Gastroesophageal sphincter (tissue), 4 donors: ENCODE measurements at regions not wholly inside any gene's neighbourhood (a gene's known extent, or its start where the extent isn't known, plus 50 kb on each side); places are given as distances from the start of the nearest gene placed in this dataset.

ENCODE experiments used
- ATAC-seq: fragments of 150-250 bp; one replicate; pipeline ENCODE4 v1.9.1; 2016; ENCODE audit warnings: mild to moderate bottlenecking, moderate library complexity
- H3K27ac ChIP-seq, 4 donors: fragments of 200-600 bp; sonication (generic) in 3 of 4; 1 replicate in 3 of 4; 2 replicates in 1 of 4; pipeline ENCODE4 v1.5.1; 2016 to 2019
- H3K27me3 ChIP-seq: fragments of 200-600 bp; sonication (generic); one replicate; pipeline ENCODE4 v1.5.1; 2019
- H3K36me3 ChIP-seq, 2 donors: fragments of 200-600 bp; sonication (generic); one replicate each; pipeline ENCODE4 v1.5.1; 2019; ENCODE audit warnings: control low read depth in 1 of 2
- H3K4me1 ChIP-seq, 3 donors: fragments of 200-600 bp; sonication (generic); 1 replicate in 2 of 3; 2 replicates in 1 of 3; pipeline ENCODE4 v1.5.1; 2016 to 2019; ENCODE audit warnings: control low read depth in 2 of 3
- H3K4me3 ChIP-seq, 2 donors: fragments of 200-600 bp; sonication (generic); one replicate each; pipeline ENCODE4 v1.5.1; 2019; ENCODE audit warnings: mild to moderate bottlenecking in 1 of 2, moderate library complexity in 1 of 2
- H3K9me3 ChIP-seq, 3 donors: fragments of 200-600 bp; sonication (generic); one replicate each; pipeline ENCODE4 v1.5.1; 2017 to 2019; ENCODE audit warnings: control low read depth in 2 of 3
- EP300 ChIP-seq: sonication (generic); formaldehyde crosslinking; IDR thresholded peaks from one replicate; pipeline ENCODE4 v1.6.1; 2017; ENCODE audit warnings: antibody characterized with exemption, mild to moderate bottlenecking
- POLR2A ChIP-seq, 2 donors: fragments of 450-650 bp; IDR thresholded peaks; one replicate each; pipeline ENCODE4 v1.6.1; 2017; ENCODE audit warnings: antibody characterized with exemption in 2 of 2, mild to moderate bottlenecking in 2 of 2, moderate library complexity in 1 of 2
- POLR2AphosphoS5 ChIP-seq: sonication (generic); formaldehyde crosslinking; IDR thresholded peaks from one replicate; pipeline ENCODE4 v1.6.1; 2017; ENCODE audit warnings: antibody characterized with exemption
- WGBS, 2 donors: methylation state at CpG; one replicate each; pipeline ENCODE4 v1.1.5; 2018; ENCODE audit warnings: low coverage in 1 of 2; 5-methylcytosine and 5-hydroxymethylcytosine counted together
- TF ChIP-seq, protein P1 (sequence below), 4 experiments: fragments of 200-600 bp in 2 of 4; fragments of 450-650 bp in 2 of 4; sonication (generic) in 1 of 4; IDR thresholded peaks; one replicate each; pipeline ENCODE4 v1.5.1; 2017 to 2019; ENCODE audit warnings: antibody characterized with exemption in 4 of 4, mild to moderate bottlenecking in 2 of 4, moderate library complexity in 2 of 4

DNA sequence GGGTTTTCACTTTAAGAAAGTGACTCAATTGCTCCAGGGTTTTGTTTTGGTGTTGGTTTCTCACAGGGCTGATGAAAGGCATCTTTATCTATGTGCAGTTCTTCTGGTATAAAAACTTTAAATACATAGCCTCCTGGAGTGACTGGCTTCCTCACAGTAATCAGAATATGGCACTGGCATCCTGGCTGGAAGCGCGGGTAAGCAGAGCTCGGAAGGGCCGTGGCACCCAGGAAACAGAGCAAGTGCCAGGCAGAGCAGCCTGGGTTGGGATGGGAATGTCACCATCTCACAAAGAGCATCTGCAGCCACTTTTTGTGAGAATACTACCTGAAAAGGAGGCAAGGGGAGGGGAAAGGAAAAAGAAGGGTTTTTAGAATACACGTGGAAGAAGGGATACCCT is 534.7 kb downstream of the PLCL1 start:
- Histone ChIP-seq H3K4me1 (no peaks in the 10 kb centered on the region), H3K27me3 (peaks cover 4% of the 10 kb centered on the region), H3K27ac (no peak overlapping the region), H3K36me3 (no peaks in the 10 kb centered on the region), H3K4me3 (no peak overlapping the region), H3K9me3 (no peaks in the 10 kb centered on the region)
- no peak for ATAC-seq
- TF ChIP-seq EP300: no peak
- TF ChIP-seq POLR2AphosphoS5: no peak
- TF ChIP-seq POLR2A (IDR thresholded peaks at IDR 0.05): no peak
- TF ChIP-seq, protein P1, sequence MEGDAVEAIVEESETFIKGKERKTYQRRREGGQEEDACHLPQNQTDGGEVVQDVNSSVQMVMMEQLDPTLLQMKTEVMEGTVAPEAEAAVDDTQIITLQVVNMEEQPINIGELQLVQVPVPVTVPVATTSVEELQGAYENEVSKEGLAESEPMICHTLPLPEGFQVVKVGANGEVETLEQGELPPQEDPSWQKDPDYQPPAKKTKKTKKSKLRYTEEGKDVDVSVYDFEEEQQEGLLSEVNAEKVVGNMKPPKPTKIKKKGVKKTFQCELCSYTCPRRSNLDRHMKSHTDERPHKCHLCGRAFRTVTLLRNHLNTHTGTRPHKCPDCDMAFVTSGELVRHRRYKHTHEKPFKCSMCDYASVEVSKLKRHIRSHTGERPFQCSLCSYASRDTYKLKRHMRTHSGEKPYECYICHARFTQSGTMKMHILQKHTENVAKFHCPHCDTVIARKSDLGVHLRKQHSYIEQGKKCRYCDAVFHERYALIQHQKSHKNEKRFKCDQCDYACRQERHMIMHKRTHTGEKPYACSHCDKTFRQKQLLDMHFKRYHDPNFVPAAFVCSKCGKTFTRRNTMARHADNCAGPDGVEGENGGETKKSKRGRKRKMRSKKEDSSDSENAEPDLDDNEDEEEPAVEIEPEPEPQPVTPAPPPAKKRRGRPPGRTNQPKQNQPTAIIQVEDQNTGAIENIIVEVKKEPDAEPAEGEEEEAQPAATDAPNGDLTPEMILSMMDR (IDR thresholded peaks at IDR 0.05): no peak
- WGBS, 2 donors: 57 to 86% methylated on average over 1 of the region's 5 CpGs

DNA sequence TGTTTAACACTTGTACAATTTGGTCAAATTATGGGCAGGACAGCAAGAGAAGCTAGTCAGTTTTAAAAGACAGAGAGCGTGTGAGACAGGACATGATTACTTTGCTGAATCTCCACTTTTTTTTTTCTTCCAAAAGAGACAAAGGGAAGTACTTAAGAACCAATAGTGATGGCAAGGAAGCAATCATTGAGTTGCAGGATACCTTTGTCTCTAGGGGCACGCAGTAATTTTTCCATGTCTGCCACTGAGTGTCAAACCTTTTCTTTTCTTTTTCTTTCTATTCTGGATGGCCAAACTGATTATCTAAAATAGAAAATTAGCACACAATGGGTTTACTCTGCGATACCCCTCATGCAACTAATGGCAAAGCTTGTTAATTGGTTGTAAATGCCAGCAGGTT is 533.0 kb downstream of the PLCL1 start:
- TF ChIP-seq POLR2AphosphoS5: no peak
- TF ChIP-seq POLR2A (IDR thresholded peaks at IDR 0.05): no peak
- TF ChIP-seq, protein P1 (IDR thresholded peaks at IDR 0.05): no peak
- no peak for TF ChIP-seq EP300
- Histone ChIP-seq H3K9me3 (no peaks in the 10 kb centered on the region), H3K4me1 (no peaks in the 10 kb centered on the region), H3K36me3 (no peaks in the 10 kb centered on the region), H3K27me3 (peaks cover 4% of the 10 kb centered on the region), H3K4me3 (no peak overlapping the region), H3K27ac (no peak overlapping the region)
- no peak for ATAC-seq
- 58 to 80% methylated on average over 3 of the region's 3 CpGs for WGBS, 2 donors

DNA sequence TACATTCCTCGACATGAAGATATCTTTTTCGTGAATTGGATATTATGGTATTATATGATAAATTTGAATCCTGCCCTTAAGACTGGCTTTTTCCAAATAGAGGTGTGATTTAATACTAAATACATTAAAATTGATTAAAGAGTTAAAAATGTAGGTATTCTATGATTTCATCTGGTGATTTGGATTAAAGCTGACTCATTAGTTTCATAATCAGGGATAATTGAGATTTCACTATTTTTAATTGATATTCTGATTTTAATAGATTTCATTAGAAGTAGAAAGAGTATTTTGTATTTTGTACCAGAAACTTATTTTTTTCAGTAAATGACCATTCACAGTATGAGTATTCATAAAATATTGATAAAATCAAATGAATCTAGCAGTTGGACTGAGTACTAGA is 524.1 kb downstream of the PLCL1 start:
- no peaks in the 10 kb centered on the region for H3K36me3 ChIP-seq
- H3K27ac ChIP-seq: no peak overlapping the region
- 94 to 100% methylated on average over 2 of the region's 2 CpGs for WGBS, 2 donors
- H3K9me3 ChIP-seq: no peaks in the 10 kb centered on the region
- ATAC-seq: no peak
- TF ChIP-seq POLR2A (IDR thresholded peaks at IDR 0.05) (no peak), POLR2AphosphoS5 (no peak), EP300 (no peak)
- TF ChIP-seq, protein P1 (IDR thresholded peaks at IDR 0.05): no peak
- no peaks in the 10 kb centered on the region for H3K27me3 ChIP-seq
- no peak overlapping the region for H3K4me3 ChIP-seq
- no peaks in the 10 kb centered on the region for H3K4me1 ChIP-seq

DNA sequence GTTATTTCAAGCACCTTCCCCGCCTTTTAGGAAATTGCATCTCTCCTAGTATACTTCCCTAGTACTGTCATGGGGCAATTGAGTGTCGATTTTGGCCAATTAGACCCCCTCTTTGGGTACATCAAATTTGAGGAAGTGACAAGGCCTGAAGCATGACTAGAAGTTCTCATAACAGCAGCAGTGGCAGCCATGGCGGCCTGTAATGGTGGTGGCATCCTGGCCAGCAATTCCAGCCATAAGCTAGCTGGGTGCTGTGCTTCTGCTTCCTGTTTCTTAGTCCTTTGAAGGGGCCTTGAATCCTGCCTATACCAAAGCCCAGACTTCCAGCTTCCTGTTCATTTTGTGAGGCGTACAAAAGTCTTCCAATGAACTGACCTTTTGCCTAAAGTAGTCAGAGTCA is 523.1 kb downstream of the PLCL1 start:
- Histone ChIP-seq H3K4me3 (no peak overlapping the region), H3K9me3 (no peaks in the 10 kb centered on the region), H3K36me3 (no peaks in the 10 kb centered on the region), H3K27ac (no peak overlapping the region), H3K27me3 (no peaks in the 10 kb centered on the region), H3K4me1 (no peaks in the 10 kb centered on the region)
- TF ChIP-seq EP300 (no peak), POLR2A (IDR thresholded peaks at IDR 0.05) (no peak), POLR2AphosphoS5 (no peak)
- TF ChIP-seq, protein P1 (IDR thresholded peaks at IDR 0.05): no peak
- no peak for ATAC-seq
- whole genome bisulfite sequencing, 2 donors: 95 to 100% methylated on average over 1 to 4 of the region's 4 CpGs

DNA sequence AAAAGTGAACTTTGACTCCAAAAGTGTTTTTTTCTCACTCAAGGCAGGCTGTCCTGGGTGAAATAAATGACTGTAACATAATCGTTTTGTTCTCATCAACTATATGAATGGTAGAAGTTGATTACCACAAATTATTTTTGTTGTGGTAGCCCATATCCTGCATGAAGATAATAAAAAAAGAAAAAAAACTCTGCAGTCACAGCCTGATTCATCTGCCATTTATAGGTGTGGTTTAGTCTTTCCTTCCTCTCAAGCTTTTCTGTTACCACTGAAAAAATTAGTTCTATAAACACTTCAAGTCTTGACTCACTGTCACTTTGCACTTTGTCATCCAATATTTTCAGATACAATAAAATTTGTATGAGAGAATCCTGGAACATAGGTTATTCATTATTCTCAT is 522.0 kb downstream of the PLCL1 start:
- no peaks in the 10 kb centered on the region for H3K36me3 ChIP-seq
- H3K9me3 ChIP-seq: no peaks in the 10 kb centered on the region
- no peak overlapping the region for H3K4me3 ChIP-seq
- ATAC-seq: no peak
- H3K27ac ChIP-seq: no peak overlapping the region
- no peaks in the 10 kb centered on the region for H3K27me3 ChIP-seq
- 41 to 50% methylated on average over 1 of the region's 1 CpG for WGBS, 2 donors
- TF ChIP-seq POLR2AphosphoS5: no peak
- H3K4me1 ChIP-seq: no peaks in the 10 kb centered on the region
